ENCODE measurements at regions not wholly inside any gene's neighbourhood (a gene's known extent, or its start where the extent isn't known, plus 50 kb on each side); places are given as distances from the start of the nearest gene placed in this dataset.

GRCh38 chr2:214652473-214652872, 157.0 kb downstream of the BARD1 start:
- Histone ChIP-seq H3F3A (replicated peaks; ENCODE audit: insufficient read depth) (no peaks in the 10 kb centered on the region), H3K79me2 (ENCODE audit: insufficient read depth) (no peaks in the 10 kb centered on the region), H3K27me3 (ENCODE audit: insufficient read depth) (no peaks in the 10 kb centered on the region), H4K20me1 (ENCODE audit: insufficient read depth) (no peaks in the 10 kb centered on the region), H3K4me3 (ENCODE audit: low read depth in 2 of 2, low read length in 1 of 2) (no peak overlapping the region), H3K27ac (ENCODE audit: low read depth in 2 of 2, low read length in 1 of 2) (no peak overlapping the region), H3K9me2 (no peaks in the 10 kb centered on the region), H3K4me1 (ENCODE audit: control insufficient read depth in 1 of 2, insufficient read depth in 2 of 2, low read depth in 1 of 2, low read length in 1 of 2) (no peaks in the 10 kb centered on the region), H3K36me3 (replicated peaks in 1 of 2; ENCODE audit: control insufficient read depth in 1 of 2, insufficient read depth in 2 of 2, low read length in 1 of 2) (no peaks in the 10 kb centered on the region), H3K9me3 (no peaks in the 10 kb centered on the region), H3K9ac (no peak overlapping the region), H3K4me2 (no peak overlapping the region), H2AFZ (ENCODE audit: low read depth) (no peak overlapping the region)
- ChIA-PET CTCF (no interaction called here), POLR2A (no interaction called here)
- TF ChIP-seq EZH2phosphoT487 (IDR thresholded peaks at IDR 0.05; ENCODE audit: borderline replicate concordance, low read depth) (no peak), USF2 (IDR thresholded peaks at IDR 0.05; ENCODE audit: borderline replicate concordance, low read depth, low read length) (no peak), SMC3 (IDR thresholded peaks at IDR 0.05; ENCODE audit: low read depth, low read length) (no peak), NRF1 (IDR thresholded peaks at IDR 0.05; ENCODE audit: low read depth, low read length) (no peak), FOXJ3 (CRISPR knock-in tag; IDR thresholded peaks at IDR 0.05) (no peak), RAD21 (IDR thresholded peaks at IDR 0.05; ENCODE audit: low read length) (no peak), MAX (IDR thresholded peaks at IDR 0.05; ENCODE audit: low read depth) (no peak), RXRA (IDR thresholded peaks at IDR 0.05; ENCODE audit: borderline replicate concordance, low read depth) (no peak), ELF1 (IDR thresholded peaks at IDR 0.05) (no peak), USF1 (IDR thresholded peaks at IDR 0.05; ENCODE audit: borderline replicate concordance, low read depth) (no peak), SIN3A (IDR thresholded peaks at IDR 0.05; ENCODE audit: borderline replicate concordance, low read depth, low read length) (no peak), MEF2A (IDR thresholded peaks at IDR 0.05; ENCODE audit: borderline replicate concordance, low read depth) (no peak), JUND (IDR thresholded peaks at IDR 0.05) (no peak), RFX5 (IDR thresholded peaks at IDR 0.05; ENCODE audit: low read length) (no peak), TAF1 (IDR thresholded peaks at IDR 0.05; ENCODE audit: borderline replicate concordance, low read depth, low read length) (no peak), CHD2 (IDR thresholded peaks at IDR 0.05; ENCODE audit: low read length, partially characterized antibody) (no peak), POLR2AphosphoS5 (IDR thresholded peaks at IDR 0.05; ENCODE audit: low read depth, low read length) (no peak), EP300 (IDR thresholded peaks at IDR 0.05; ENCODE audit: borderline replicate concordance in 1 of 2, low read depth in 1 of 2, low read length in 1 of 2) (no peak)
- no peak for DNase-seq
- 60% methylated on average over 4 of the region's 4 CpGs for WGBS (ENCODE audit: low lambda C conversion rate)

- Histone ChIP-seq H3K79me2 (ENCODE audit: insufficient read depth) (no peaks in the 10 kb centered on the region), H2AFZ (ENCODE audit: low read depth) (no peak overlapping the region), H3K27ac (ENCODE audit: low read depth in 2 of 2, low read length in 1 of 2) (no peak overlapping the region), H3K9ac (no peak overlapping the region), H4K20me1 (ENCODE audit: insufficient read depth) (no peaks in the 10 kb centered on the region), H3K4me2 (no peak overlapping the region), H3K36me3 (replicated peaks in 1 of 2; ENCODE audit: control insufficient read depth in 1 of 2, insufficient read depth in 2 of 2, low read length in 1 of 2) (no peaks in the 10 kb centered on the region), H3K4me3 (ENCODE audit: low read depth in 2 of 2, low read length in 1 of 2) (no peak overlapping the region), H3K27me3 (ENCODE audit: insufficient read depth) (no peaks in the 10 kb centered on the region), H3K4me1 (ENCODE audit: control insufficient read depth in 1 of 2, insufficient read depth in 2 of 2, low read depth in 1 of 2, low read length in 1 of 2) (no peaks in the 10 kb centered on the region), H3F3A (replicated peaks; ENCODE audit: insufficient read depth) (no peaks in the 10 kb centered on the region), H3K9me3 (no peaks in the 10 kb centered on the region), H3K9me2 (no peaks in the 10 kb centered on the region)
- DNase-seq, result no peak
- 51% methylated on average over 2 of the region's 2 CpGs for WGBS (ENCODE audit: low lambda C conversion rate)
- ChIA-PET CTCF (no interaction called here), POLR2A (no interaction called here)
- TF ChIP-seq TEAD4 (IDR thresholded peaks at IDR 0.05; ENCODE audit: borderline replicate concordance, insufficient read depth) (no peak), PBX3 (IDR thresholded peaks at IDR 0.05) (no peak), RAD21 (IDR thresholded peaks at IDR 0.05; ENCODE audit: low read length) (no peak), EP300 (IDR thresholded peaks at IDR 0.05; ENCODE audit: borderline replicate concordance in 1 of 2, low read depth in 1 of 2, low read length in 1 of 2) (no peak), ZBTB33 (IDR thresholded peaks at IDR 0.05; ENCODE audit: borderline replicate concordance, low read depth) (no peak), MAX (IDR thresholded peaks at IDR 0.05; ENCODE audit: low read depth) (no peak)
Observed at GRCh38 chr2:214651451-214651850, 158.0 kb downstream of the BARD1 start.
